GM18508 (cell line): ENCODE measurements at regions not wholly inside any gene's neighbourhood (a gene's known extent, or its start where the extent isn't known, plus 50 kb on each side); places are given as distances from the start of the nearest gene placed in this dataset.
"Not testable (repeated sequence)": the region's sequence is repeated elsewhere in the genome, so short reads cannot be mapped to it uniquely, and the experiment has no call there.

Experiments
- ATAC-seq: cut with Tn5 transposase; IDR thresholded peaks from one replicate; pipeline ENCODE4 v1.9.1; 2021; ENCODE audit warnings: moderate number of reproducible peaks; ENCODE audit not compliant: insufficient read depth, unreplicated experiment

DNA sequence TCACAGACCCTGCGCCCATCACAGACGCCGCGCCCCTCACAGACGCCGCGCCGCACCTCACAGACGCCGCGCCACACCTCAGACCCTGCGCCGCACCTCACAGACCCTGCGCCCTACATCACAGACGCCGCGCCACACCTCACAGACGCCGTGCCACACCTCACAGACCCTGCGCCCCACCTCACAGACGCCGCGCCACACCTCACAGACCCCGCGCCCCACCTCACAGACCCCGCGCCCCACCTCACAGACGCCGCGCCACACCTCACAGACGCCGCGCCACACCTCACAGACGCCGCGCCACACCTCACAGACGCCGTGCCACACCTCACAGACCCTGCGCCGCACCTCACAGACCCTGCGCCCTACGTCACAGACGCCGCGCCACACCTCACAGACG lies 657.4 kb downstream of the TRIML1 start:
- ATAC-seq, result not testable (repeated sequence)

DNA sequence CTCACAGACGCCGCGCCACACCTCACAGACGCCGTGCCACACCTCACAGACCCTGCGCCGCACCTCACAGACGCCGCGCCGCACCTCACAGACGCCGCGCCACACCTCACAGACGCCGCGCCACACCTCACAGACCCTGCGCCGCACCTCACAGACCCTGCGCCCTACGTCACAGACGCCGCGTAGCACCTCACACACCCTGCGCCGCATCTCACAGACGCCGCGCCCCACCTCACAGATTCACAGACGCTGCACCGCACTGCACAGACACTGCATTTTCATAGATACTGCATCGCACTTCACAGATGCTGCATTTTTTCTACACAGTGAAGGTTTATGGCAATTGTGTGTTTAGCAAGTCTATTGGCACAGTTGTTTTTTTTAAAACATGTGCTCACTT lies 657.8 kb downstream of the TRIML1 start:
- ATAC-seq, result not testable (repeated sequence)

GRCh38 chr4:188804861-188805260 lies 665.6 kb downstream of the TRIML1 start:
- ATAC-seq, result no peak

DNA sequence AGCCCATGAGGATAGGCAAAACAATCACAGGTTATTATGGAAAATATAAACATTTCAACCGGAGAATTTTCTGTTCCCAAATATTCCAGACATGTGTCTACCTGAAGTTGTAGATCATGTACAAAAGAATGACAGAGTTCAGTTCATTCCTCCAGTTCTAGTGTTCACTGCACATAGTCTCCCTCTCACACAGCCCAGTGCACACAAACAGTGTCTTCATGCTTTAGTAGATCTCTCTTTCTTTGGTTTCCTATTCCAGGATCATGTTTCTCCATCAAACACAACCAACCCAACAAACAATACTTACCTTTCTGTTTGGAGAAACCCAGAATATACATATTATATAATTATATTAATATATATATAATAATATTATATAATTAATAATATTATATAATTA lies 671.9 kb downstream of the TRIML1 start:
- no peak for ATAC-seq

- no peak for ATAC-seq
These were observed 673.4 kb downstream of the TRIML1 start for GRCh38 chr4:188812644-188813043.

DNA sequence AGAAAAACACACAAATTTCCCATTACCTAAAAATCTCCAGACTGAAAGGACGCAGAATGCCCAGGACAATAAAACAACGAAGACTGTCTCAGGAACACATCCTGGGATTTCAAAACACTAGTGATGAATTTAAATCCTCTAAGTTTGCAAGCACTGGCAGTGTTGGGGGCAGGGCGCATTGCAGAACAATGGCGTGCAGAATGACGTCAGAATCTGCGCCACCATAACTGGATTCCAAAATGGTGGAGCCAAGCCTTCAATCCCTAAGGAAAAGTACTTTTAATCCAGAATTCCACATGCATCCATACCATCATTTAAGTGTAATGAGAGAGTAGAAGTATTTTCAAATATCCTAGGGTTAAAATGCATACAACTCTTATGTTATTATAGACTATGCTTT lies 679.1 kb downstream of the TRIML1 start:
- ATAC-seq, result no peak

DNA sequence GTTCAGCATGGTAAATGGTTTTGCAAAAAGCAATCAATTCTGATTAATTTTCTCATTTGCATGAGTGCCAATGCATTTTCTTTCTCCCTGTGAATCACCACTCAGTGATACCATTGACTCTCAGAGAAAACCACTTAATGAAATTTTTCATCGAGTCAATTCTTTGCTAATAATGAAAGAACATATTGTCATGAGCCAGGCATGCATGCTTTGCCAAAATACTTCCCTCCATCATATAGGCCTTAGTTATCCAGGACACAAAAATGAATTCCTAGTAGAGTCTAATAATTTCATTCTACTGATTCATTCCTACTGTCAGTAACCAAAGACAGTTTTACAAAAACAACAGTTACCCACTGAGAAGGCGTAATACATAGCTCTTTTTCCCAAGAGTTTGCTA lies 680.0 kb downstream of the TRIML1 start:
- ATAC-seq, result no peak

DNA sequence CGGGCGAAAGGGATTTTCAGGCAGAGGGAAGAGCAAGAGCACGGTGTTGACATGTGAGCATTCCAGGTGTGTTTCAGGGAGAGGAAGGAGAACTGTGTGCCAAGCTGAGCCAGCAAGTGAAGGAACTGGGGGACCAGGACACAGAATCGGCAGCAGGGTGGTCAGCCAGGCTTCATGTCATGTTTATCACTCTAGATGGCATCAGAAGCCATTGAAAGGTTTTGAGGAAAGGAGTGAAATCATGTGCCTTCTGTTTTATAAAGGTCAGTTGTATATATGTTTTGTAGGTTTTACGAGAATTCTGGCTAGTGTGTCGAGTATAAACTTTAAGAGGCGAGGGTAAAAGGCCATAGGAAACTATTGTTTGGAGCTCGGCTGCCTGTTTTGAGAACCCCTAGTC lies 682.3 kb downstream of the TRIML1 start:
- no peak for ATAC-seq

DNA sequence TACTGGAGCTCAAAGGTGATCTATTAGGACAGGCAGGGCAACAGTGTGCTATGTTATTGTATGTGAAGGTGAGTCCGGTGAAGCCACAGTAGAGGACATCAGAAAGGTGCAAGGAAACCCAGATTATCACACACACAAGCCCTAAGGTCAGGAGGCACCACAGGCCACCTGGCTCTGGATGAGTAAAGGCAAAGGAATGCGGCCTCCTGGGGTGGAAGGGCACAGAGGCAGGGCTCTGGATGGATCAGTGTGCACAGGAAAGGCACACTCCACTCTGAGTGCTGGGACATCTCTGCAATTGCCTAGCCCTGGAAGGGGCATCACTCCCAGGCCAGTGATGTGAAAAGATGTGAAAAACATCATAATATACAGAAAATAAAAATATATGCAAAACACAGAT lies 683.5 kb downstream of the TRIML1 start:
- ATAC-seq, result no peak

GRCh38 chr4:188824553-188824952 lies 685.3 kb downstream of the TRIML1 start:
- ATAC-seq, result no peak

DNA sequence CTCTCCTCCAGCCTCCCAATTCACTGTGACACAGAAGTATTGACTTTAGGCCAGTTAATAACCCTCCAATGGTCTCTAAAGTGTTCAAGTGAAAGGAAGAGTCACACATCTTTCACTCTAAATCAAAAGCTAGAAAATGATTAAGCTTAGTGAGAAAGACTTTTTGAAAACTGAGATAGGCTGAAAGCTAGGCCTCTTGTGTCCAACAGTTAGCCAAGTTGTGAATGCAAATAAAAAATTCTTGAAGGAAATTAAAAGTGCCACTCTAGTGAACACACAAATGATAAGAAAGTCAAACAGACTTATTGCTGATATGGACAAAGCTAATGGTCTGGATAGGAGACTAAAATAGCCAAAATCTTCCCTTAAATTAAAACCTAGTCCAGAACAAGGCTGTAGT lies 687.2 kb downstream of the TRIML1 start:
- ATAC-seq, result no peak

GRCh38 chr4:188839704-188840103 lies 700.5 kb downstream of the TRIML1 start:
- no peak for ATAC-seq

DNA sequence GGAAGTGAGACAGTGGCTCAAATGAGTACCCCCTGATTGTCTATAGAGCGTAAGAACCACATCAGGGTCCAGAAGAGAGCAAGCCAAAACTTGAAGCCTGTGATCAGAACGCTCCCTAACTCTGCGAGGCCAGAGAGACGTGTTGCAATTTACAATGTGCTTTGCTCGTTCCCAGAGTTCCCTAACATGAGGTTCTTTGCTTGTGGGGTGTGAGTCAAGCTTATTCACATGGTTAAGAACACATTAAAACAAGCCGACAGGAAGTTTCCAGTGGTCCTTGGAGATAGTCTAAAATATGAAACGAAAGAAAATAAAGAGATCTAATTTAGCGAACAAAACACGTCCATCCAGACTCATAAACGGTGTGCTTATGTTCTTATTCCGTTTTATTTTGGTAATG lies 702.3 kb downstream of the TRIML1 start:
- ATAC-seq, result no peak

- ATAC-seq, result no peak
These were observed 715.2 kb downstream of the TRIML1 start for GRCh38 chr4:188854436-188854835.

DNA sequence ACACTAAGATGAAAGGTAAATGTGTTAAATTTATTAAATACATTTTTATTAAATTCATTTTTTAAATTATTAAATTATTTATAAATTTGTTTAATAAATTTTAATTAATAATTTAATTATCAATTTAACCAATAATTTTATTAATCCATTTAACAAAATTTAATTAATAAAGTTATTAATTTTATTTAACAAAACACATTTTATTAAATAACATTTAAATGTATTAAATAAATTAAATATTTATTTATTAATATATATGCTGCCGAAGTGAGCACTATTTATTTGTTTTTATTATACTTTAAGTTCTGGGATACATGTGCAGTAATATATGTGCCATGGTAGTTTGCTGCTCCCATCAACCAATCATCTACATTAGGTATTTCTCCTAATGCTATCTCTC lies 719.5 kb downstream of the TRIML1 start:
- no peak for ATAC-seq

GRCh38 chr4:188864741-188865140 lies 725.5 kb downstream of the TRIML1 start:
- no peak for ATAC-seq

DNA sequence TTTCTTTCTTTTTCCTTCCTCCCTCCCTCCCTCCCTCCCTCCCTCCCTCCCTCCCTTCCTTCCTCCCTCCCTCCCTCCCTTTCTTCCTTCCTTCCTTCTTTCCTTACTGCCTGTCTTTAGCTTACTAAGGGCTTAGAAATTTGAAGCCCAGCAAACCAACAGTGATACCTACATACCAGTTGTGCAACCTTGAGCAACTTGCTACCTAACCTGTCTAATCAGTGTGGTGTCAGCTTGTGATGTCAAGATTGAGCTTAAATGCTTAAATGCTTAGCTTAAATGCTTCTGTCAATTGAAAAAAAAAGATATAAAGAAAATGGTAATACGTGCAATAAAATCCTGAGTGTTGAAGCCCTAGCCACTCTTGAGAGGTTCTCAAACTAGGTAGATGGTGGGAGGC lies 728.6 kb downstream of the TRIML1 start:
- no peak for ATAC-seq

DNA sequence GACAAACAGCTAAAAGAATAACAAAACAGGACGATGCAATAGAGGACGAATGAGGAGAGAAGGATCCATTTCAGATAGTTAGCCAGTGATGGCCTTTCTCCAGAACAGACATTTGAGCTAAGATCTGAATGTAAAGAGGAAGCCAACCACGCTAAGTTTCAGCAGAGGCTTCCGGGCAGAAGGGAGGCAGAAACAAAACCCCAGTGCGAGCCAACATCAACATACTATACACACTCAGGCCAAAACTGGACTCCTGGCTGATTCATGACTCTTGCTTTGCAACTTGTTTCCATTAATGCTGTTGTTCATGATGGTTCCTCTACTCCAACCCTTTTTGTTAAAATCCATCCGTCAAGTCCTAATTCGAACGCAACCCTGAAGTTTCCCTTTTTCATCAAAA lies 730.3 kb downstream of the TRIML1 start:
- ATAC-seq, result no peak

GRCh38 chr4:188872809-188873208 lies 733.6 kb downstream of the TRIML1 start:
- ATAC-seq, result no peak

GRCh38 chr4:188876881-188877280 lies 737.6 kb downstream of the TRIML1 start:
- ATAC-seq, result no peak

GRCh38 chr4:188879598-188879997 lies 740.4 kb downstream of the TRIML1 start:
- ATAC-seq, result no peak

GRCh38 chr4:188887905-188888304 lies 748.7 kb downstream of the TRIML1 start:
- no peak for ATAC-seq

DNA sequence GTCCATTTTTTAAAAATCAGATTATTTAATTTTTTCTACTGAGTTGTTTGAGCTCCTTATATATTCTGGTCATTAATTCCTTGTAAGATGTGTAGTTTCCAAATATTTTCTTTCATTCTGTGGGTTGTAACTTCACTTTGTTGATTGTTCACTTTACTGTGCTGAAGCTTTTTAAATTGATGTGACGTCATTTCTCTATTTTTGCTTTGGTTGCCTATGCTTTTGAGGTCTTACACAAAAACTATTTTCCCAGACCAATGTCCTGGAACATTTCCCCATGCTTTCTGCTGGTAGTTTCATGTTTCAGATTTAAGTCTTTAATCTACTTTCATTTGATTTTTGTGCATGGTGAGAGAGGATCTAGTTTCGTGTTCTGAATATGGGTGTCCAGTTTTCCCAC lies 753.6 kb downstream of the TRIML1 start:
- ATAC-seq, result no peak
